ENCODE measurements at regions not wholly inside any gene's neighbourhood (a gene's known extent, or its start where the extent isn't known, plus 50 kb on each side); places are given as distances from the start of the nearest gene placed in this dataset.

DNA sequence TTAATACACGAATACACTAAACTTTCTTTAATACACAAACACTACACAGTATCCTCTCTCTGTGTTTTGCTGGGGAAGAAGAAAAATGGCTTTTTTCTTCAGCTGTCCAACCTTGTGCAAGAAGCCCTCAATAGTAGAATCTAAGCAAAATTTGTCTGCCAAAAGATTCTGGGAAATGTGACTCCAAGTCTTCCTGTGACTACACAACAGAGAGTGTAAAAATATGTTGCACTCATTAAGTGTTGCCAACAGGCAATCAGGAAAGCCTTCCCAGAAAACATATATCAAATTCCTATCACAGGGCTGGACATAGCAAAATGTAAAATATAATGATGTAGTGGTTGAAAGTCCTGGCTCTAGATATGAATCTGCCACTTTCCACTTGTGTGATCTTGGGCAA lies 825.1 kb upstream of the ZWINT start:
- DNase-seq, result no peak
- Histone ChIP-seq H3K4me1 (no peaks in the 10 kb centered on the region), H3K4me3 (no peak overlapping the region), H3K9me3 (replicated peaks) (no peaks in the 10 kb centered on the region), H3K27ac (no peak overlapping the region), H3K36me3 (no peaks in the 10 kb centered on the region), H3K27me3 (no peaks in the 10 kb centered on the region)

DNA sequence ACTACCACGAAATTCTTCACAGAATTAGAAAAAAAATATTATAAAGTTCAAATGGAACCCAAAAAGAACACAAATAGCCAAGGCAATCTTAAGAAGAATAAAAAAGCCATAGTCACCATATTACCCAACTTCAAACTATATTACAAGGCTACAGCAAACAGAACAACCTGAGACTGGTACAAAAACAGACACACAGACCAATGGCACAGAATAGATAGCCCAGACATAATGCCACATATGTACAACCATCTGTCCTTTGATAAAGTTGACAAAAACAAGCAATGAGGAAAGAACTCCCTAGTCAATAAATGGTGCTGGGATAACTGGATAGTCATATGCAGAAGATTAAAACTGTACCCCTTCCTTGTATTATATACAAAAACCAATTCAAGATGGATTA lies 808.5 kb upstream of the ZWINT start:
- H3K4me3 ChIP-seq, result no peak overlapping the region
- H3K27me3 ChIP-seq, result no peaks in the 10 kb centered on the region
- no peaks in the 10 kb centered on the region for H3K36me3 ChIP-seq
- no peaks in the 10 kb centered on the region for H3K4me1 ChIP-seq
- no peak overlapping the region for H3K27ac ChIP-seq
- no peaks in the 10 kb centered on the region for H3K9me3 ChIP-seq (replicated peaks)
- DNase-seq, result no peak

DNA sequence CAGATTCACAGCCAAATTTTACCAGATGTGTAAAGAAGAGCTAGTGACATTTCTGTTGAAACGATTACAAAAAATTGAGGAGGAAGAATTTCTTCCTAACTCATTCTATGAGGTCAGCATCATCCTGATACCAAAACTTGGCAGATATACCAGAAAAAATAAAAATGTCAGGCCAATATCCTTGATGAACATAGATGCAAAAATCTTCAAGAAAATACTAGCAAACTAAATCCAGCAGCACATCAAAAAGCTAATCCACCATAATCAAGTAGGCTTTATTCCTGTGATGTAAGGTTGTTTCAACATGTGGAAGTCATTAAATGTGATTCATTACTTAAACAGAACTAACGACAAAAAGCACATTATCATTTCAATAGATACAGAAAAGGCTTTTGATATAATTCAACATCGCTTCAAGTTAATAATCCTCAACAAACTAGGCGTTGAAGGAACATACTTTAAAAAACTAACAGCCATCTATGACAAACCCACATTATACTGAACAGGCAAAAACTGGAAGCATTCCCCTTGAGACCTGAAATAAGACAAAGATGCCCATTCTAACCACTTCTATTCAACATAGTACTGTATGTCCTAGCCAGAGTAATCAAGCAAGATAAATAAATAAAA lies 807.7 kb upstream of the ZWINT start:
- Histone ChIP-seq H3K4me1 (no peaks in the 10 kb centered on the region), H3K4me3 (no peak overlapping the region), H3K9me3 (replicated peaks) (no peaks in the 10 kb centered on the region), H3K27me3 (no peaks in the 10 kb centered on the region), H3K27ac (no peak overlapping the region), H3K36me3 (no peaks in the 10 kb centered on the region)
- DNase-seq, result no peak

DNA sequence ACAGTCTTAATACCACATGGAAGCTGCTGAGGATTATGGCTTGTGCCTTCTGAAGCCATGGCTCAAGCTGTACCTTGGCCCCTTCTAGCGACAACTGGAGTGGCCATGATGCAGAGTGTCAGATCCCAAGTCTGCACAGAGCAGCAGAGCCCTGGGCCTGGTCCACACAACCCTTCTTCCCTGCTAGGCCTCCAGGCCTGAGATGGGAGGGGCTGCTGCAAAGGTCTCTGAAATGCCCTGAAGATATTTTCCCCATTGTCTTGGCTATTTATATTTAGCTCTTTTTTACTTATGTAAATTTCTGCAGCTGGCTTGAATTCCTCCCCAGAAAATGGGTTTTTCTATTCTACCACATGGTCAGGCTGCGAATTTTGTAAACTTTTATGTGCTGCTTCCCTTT lies 804.6 kb upstream of the ZWINT start:
- no peak for DNase-seq
- no peaks in the 10 kb centered on the region for H3K4me1 ChIP-seq
- H3K9me3 ChIP-seq (replicated peaks), result no peaks in the 10 kb centered on the region
- H3K27ac ChIP-seq, result no peak overlapping the region
- no peaks in the 10 kb centered on the region for H3K27me3 ChIP-seq
- H3K4me3 ChIP-seq, result no peak overlapping the region
- H3K36me3 ChIP-seq, result no peaks in the 10 kb centered on the region

DNA sequence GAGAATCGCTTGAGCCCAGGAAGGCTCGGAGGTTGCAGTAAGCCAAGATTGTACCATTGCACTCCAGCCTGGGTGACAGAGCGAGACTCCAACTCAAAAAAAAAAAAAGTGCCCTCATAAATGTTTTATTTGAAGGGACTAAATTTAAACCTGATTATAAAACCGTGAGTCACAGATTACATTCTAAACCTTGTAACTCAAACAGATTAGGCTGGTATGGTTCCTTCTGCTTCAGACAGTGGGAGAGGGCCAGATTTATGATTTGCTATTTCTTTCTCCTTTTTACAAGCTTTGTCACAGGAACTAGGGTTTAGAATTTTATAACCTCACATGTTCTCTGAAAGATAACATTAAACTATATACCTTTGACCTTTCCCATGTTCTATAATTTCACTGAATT lies 801.2 kb upstream of the ZWINT start:
- no peak overlapping the region for H3K4me3 ChIP-seq
- no peaks in the 10 kb centered on the region for H3K9me3 ChIP-seq (replicated peaks)
- no peaks in the 10 kb centered on the region for H3K4me1 ChIP-seq
- DNase-seq, result no peak
- no peak overlapping the region for H3K27ac ChIP-seq
- no peaks in the 10 kb centered on the region for H3K36me3 ChIP-seq
- no peaks in the 10 kb centered on the region for H3K27me3 ChIP-seq

DNA sequence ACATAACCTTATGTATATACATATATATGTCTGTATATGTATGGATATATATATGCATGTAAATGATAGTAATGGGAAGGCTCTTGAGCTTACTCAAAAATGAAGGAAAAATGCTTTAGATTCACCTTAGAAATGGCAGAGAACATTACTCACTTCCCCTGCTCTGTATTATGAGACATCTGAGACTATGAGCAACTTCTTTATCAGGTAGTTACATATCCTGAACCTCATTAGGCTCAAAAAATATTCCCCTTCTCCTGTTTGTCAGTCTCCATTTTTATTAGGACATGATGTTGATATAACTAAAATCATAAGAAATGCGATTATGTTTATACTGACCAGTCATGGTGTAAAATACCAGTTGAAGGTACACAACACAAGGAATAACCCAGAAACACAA lies 800.1 kb upstream of the ZWINT start:
- Histone ChIP-seq H3K27me3 (no peaks in the 10 kb centered on the region), H3K27ac (no peak overlapping the region), H3K4me1 (no peaks in the 10 kb centered on the region), H3K4me3 (no peak overlapping the region), H3K9me3 (replicated peaks) (no peaks in the 10 kb centered on the region), H3K36me3 (no peaks in the 10 kb centered on the region)
- DNase-seq, result no peak

DNA sequence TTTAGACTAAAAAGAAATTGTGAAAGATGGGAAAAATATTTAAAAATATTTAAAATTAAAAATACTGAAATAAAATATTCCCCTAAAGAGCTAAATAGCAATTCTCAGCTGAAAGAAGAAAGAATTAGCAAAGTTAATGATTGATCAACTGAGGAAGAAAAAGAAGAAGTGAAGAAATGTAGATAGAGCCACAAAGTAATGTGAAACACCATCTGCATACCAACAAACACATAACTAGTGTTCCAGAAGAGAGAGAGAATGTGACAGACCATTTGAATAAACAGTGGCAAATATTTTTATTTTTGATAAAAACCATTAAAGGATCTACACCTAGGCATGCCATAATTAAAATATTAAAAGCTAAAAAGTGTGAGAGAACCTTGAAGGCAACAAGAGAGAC lies 784.5 kb upstream of the ZWINT start:
- H3K4me1 ChIP-seq, result no peaks in the 10 kb centered on the region
- H3K4me3 ChIP-seq, result no peak overlapping the region
- H3K27ac ChIP-seq, result no peak overlapping the region
- H3K9me3 ChIP-seq (replicated peaks), result no peaks in the 10 kb centered on the region
- H3K27me3 ChIP-seq, result no peaks in the 10 kb centered on the region
- no peak for DNase-seq
- no peaks in the 10 kb centered on the region for H3K36me3 ChIP-seq

DNA sequence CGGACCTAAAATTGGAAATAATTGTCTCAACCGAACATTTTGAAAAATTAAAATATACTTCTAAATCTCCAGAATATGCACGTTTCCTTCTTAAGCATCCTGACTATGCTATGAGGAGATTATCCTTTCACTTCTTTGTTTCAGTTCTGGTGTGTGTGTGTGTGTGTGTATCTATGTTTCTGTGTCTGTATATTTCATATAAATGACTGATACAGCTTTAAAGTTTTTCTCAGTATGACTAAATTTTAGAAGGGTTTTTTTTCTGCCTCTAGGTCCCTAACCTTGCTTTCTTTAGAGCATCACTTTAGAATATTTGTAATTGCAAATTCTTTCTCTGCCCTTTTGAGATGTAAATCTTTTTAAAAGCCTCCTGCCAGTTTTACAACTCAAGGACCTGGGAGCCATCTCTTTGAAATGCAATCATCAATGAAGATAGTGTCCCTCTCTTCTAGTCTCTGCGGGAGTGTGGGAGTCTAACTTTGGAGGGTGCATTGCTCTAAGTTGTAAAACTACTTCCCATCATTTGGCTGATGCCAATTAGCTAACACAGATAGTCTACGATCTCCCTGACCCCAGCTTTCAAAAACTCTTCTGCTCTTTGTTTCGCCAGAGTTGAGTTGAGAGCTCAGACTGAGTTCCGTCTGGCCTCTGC lies 782.0 kb upstream of the ZWINT start:
- no peak overlapping the region for H3K4me3 ChIP-seq
- no peak for DNase-seq
- no peak overlapping the region for H3K27ac ChIP-seq
- no peaks in the 10 kb centered on the region for H3K4me1 ChIP-seq
- no peaks in the 10 kb centered on the region for H3K27me3 ChIP-seq
- no peaks in the 10 kb centered on the region for H3K9me3 ChIP-seq (replicated peaks)
- no peaks in the 10 kb centered on the region for H3K36me3 ChIP-seq

DNA sequence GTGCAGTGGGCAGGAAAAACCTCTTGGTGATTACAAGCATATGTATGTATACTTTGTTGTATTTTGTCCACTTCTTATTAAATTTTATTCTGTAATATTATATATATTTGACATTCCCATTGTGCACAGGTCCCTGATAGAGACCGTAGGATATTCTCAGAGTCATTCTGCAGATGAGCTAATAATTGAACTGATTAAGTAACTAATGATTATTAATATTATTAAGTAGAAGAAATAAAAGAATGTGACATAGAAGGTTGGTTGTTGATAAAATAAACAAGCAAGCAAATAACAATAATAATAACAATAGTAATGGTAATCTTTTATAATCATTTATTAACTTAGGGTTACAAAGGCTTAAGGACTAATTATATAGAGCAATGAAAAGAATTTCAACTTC lies 780.6 kb upstream of the ZWINT start:
- no peaks in the 10 kb centered on the region for H3K4me1 ChIP-seq
- H3K36me3 ChIP-seq, result no peaks in the 10 kb centered on the region
- H3K4me3 ChIP-seq, result no peak overlapping the region
- H3K27ac ChIP-seq, result no peak overlapping the region
- DNase-seq, result no peak
- no peaks in the 10 kb centered on the region for H3K27me3 ChIP-seq
- no peaks in the 10 kb centered on the region for H3K9me3 ChIP-seq (replicated peaks)

DNA sequence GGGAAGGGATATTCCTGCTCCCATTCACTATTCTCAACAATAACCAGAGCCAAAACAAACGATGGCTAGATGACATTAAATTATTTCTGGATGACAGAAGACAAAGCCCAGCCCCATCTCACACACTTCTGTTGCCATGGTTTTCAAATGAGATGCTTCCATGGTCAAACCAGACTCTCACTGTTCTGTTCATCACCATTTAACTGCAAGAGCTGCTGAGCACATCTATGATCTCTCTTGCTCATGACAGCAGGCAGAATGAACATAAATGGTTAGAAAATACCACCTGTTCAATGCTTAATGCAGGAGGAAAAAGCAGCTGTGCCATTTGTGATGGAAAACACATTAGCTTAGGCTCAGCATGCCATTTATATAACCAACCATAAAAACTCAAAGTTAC lies 758.6 kb upstream of the ZWINT start:
- H3K27me3 ChIP-seq, result no peaks in the 10 kb centered on the region
- no peak overlapping the region for H3K4me3 ChIP-seq
- H3K4me1 ChIP-seq, result no peaks in the 10 kb centered on the region
- no peaks in the 10 kb centered on the region for H3K36me3 ChIP-seq
- H3K9me3 ChIP-seq (replicated peaks), result no peaks in the 10 kb centered on the region
- DNase-seq, result no peak
- H3K27ac ChIP-seq, result no peak overlapping the region

DNA sequence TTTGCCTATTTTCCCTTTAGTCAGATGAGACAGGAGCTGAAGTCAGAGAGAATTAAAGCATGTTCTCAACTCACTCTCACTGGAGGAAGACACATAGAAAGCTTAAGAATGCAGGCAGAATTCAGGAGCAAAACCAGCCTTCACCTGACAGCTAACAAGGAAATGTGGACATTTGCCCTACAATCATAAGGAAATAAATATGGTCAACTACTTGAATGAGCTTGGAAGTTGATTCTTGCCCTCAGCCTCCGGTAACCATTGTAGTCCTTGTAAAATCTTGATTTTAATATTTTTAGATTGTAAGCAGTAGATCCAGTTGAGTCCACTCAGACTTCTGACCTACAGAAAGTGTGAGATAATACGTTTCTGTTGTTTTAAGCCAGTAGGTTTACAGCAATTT lies 752.5 kb upstream of the ZWINT start:
- Histone ChIP-seq H3K9me3 (replicated peaks) (no peaks in the 10 kb centered on the region), H3K27ac (no peak overlapping the region), H3K4me3 (no peak overlapping the region), H3K4me1 (no peaks in the 10 kb centered on the region), H3K36me3 (no peaks in the 10 kb centered on the region), H3K27me3 (no peaks in the 10 kb centered on the region)
- DNase-seq, result no peak

DNA sequence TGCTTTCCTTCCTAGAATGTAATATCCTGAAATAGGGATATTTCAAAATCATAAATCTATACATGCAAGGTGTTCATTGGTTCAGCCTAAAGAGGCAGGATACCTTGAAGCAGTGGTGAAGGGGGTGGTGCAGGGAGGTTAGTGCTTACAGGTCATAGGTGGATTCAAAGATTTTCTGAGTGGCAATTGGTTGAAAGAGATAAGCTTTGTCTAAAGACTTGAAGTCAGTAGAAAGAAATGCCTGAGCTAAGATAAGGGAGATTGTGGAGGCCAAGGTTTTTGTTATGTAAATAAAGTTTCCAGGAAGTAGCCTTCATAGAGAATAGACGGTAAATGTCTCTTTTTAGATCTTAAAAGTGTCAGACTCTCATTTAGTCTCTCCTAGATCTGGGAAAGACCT lies 741.2 kb upstream of the ZWINT start:
- Histone ChIP-seq H3K4me1 (no peaks in the 10 kb centered on the region), H3K27ac (no peak overlapping the region), H3K27me3 (no peaks in the 10 kb centered on the region), H3K9me3 (replicated peaks) (no peaks in the 10 kb centered on the region), H3K4me3 (no peak overlapping the region), H3K36me3 (no peaks in the 10 kb centered on the region)
- no peak for DNase-seq

DNA sequence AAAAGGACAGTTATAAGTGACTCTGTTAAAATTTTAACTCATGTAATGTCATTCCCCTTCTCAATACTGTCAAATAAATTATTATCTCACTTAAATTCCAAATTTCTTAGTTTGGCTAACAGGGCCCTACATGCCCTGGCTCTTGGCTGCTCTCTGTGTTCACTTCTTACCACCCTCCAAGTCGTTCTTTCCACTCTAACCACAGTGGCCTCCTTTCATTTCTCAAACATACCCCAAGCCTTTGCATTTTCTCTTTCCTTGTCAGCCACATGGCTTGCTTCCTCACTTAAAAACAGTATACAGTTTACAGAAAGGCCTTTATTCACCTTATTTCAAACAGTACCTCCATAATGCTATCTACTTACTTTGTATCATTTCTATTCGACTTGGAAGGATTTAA lies 737.1 kb upstream of the ZWINT start:
- Histone ChIP-seq H3K4me1 (no peaks in the 10 kb centered on the region), H3K4me3 (no peak overlapping the region), H3K27ac (no peak overlapping the region), H3K9me3 (replicated peaks) (no peaks in the 10 kb centered on the region), H3K27me3 (no peaks in the 10 kb centered on the region), H3K36me3 (no peaks in the 10 kb centered on the region)
- no peak for DNase-seq

DNA sequence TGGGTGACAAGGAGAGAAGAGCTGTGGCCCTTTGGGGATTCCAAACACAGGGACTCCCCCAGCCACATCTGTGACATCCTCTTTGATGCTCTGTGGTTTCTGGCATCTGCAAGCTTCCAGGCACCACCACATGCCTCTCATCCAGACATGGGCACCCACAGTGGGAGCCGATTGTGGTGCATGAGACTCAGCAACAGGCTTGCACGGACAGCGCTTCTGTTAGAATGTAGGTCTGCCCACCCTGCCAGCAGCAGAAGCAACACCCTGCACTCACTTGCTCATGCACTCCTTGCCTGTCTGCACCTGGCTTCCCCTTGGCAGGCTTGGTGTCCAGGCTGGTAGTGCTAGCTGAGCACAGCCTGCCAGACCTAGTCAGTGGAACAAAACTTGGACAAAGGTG lies 735.0 kb upstream of the ZWINT start:
- Histone ChIP-seq H3K36me3 (no peaks in the 10 kb centered on the region), H3K9me3 (replicated peaks) (no peaks in the 10 kb centered on the region), H3K4me1 (no peaks in the 10 kb centered on the region), H3K27ac (no peak overlapping the region), H3K4me3 (no peak overlapping the region), H3K27me3 (no peaks in the 10 kb centered on the region)
- no peak for DNase-seq

DNA sequence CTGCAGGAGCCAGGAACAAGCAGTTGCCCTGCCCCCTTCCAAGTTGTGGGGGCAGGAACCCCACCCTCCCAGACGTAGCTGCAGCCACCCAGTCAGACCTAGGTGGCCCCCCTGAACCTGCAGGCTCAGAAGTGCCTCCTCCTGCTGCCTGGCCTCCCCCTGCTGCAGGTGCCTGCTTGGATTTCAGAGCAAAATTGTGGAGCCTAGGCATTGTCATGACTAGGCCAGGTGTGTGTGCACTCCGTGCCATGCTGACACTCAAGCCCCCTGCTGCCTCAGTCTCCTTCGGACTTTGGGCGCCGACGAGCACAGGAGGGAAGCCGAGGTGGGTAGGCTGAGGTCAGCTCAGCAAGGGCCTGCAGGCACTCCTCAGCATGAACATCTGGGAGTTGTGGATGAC lies 733.9 kb upstream of the ZWINT start:
- H3K4me1 ChIP-seq, result no peaks in the 10 kb centered on the region
- no peak overlapping the region for H3K4me3 ChIP-seq
- no peak for DNase-seq
- H3K9me3 ChIP-seq (replicated peaks), result no peaks in the 10 kb centered on the region
- H3K27me3 ChIP-seq, result no peaks in the 10 kb centered on the region
- no peaks in the 10 kb centered on the region for H3K36me3 ChIP-seq
- no peak overlapping the region for H3K27ac ChIP-seq

DNA sequence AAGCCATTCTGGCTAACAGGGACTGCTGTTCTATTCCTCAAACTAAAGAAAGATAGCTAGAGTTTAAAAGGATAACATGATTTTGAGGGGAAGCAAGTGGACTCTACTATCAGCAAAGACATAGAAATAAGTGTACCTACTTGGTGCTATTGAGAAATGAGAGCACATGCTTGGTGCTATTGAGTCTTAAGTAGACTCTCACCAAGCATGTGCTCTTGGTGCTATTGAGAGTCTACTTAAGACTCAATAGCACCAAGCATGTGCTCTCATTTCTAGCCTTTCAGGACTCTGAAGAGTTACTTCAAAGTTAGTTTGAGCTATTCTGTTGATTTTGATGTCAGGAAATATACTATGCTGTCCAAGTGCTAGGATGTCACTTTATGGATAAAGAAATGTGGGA lies 733.0 kb upstream of the ZWINT start:
- no peaks in the 10 kb centered on the region for H3K36me3 ChIP-seq
- DNase-seq, result no peak
- H3K27ac ChIP-seq, result no peak overlapping the region
- no peak overlapping the region for H3K4me3 ChIP-seq
- H3K9me3 ChIP-seq (replicated peaks), result no peaks in the 10 kb centered on the region
- H3K4me1 ChIP-seq, result no peaks in the 10 kb centered on the region
- no peaks in the 10 kb centered on the region for H3K27me3 ChIP-seq
